ENCODE measurements at regions not wholly inside any gene's neighbourhood (a gene's known extent, or its start where the extent isn't known, plus 50 kb on each side); places are given as distances from the start of the nearest gene placed in this dataset.

DNA sequence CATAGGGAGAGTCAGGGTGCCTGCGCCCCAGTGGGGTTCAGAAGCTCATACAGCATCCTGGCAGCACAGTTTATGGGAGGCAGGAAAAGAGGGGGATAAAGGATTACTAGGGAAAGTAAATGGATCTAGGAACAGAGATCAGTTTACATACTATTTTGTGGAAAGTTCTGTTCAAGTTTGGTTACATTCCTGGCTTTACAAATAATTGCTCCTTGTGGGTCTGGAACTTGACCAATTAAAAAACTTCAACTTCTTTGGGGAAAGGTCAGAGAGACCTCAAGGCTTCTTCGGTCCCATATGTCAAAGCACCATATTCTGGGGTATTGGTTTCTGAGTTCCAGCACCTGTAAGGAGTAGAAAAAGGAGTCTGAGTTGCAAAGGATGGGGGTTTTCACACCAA lies 64.1 kb downstream of the ZDHHC19 start:
- intact Hi-C loops (cut with DNase I; ENCODE audit: low total_unique reads): no loop called here
- TF ChIP-seq POLR2A (IDR thresholded peaks at IDR 0.05): no peak
- TF ChIP-seq, protein P1, sequence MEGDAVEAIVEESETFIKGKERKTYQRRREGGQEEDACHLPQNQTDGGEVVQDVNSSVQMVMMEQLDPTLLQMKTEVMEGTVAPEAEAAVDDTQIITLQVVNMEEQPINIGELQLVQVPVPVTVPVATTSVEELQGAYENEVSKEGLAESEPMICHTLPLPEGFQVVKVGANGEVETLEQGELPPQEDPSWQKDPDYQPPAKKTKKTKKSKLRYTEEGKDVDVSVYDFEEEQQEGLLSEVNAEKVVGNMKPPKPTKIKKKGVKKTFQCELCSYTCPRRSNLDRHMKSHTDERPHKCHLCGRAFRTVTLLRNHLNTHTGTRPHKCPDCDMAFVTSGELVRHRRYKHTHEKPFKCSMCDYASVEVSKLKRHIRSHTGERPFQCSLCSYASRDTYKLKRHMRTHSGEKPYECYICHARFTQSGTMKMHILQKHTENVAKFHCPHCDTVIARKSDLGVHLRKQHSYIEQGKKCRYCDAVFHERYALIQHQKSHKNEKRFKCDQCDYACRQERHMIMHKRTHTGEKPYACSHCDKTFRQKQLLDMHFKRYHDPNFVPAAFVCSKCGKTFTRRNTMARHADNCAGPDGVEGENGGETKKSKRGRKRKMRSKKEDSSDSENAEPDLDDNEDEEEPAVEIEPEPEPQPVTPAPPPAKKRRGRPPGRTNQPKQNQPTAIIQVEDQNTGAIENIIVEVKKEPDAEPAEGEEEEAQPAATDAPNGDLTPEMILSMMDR (IDR thresholded peaks at IDR 0.05): no peak
- WGBS, 2 donors: 87 to 91% methylated on average over 2 of the region's 2 CpGs
- DNase-seq (ENCODE audit: low spot score in 2 of 2): no peak
- no peak overlapping the region for H3K4me3 ChIP-seq (ENCODE audit: low read depth, poor library complexity, severe bottlenecking)

DNA sequence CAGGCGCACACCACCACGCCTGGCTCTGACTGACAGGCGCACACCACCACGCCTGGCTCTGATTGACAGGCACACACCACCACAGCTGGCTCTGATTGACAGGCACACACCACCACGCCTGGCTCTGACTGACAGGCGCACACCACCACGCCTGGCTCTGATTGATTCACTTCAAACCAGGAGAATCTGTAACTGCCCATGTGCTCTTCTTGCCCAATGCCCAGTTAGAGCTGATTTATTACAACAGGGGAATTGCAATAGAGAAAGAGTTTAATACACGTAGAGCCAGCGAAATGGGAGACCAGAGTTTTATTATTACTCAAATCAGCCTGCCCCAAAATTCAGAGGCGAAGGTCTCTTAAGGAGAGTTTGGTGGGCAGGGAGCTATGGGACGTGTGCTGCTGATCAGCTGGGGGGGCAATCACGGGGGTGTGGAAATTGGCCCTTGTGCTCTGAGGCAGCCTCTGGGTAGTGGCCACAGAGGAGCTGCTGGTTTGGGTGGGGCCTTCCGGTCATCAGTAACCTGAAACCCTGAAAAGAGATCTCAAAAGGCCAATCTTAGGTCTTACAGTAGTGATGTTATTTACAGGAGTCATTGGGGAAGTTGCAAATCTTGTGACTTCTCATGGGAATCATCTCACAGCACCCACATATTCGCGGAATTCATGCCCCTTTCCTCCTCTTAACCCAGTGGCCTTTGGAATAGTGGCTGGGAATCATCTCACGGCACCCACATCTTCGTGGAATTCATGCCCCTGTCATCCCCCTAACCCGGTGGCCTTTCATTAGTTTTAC lies 63.8 kb upstream of the TFRC start:
- TF ChIP-seq POLR2A (IDR thresholded peaks at IDR 0.05): no peak
- TF ChIP-seq, protein P1 (IDR thresholded peaks at IDR 0.05): no peak
- H3K4me3 ChIP-seq (ENCODE audit: low read depth, poor library complexity, severe bottlenecking): no peak overlapping the region
- intact Hi-C loops (cut with DNase I; ENCODE audit: low total_unique reads): no loop called here
- DNase-seq (ENCODE audit: low spot score in 2 of 2): no peak
- WGBS, 2 donors: 87 to 88% methylated on average over 14 of the region's 18 CpGs

DNA sequence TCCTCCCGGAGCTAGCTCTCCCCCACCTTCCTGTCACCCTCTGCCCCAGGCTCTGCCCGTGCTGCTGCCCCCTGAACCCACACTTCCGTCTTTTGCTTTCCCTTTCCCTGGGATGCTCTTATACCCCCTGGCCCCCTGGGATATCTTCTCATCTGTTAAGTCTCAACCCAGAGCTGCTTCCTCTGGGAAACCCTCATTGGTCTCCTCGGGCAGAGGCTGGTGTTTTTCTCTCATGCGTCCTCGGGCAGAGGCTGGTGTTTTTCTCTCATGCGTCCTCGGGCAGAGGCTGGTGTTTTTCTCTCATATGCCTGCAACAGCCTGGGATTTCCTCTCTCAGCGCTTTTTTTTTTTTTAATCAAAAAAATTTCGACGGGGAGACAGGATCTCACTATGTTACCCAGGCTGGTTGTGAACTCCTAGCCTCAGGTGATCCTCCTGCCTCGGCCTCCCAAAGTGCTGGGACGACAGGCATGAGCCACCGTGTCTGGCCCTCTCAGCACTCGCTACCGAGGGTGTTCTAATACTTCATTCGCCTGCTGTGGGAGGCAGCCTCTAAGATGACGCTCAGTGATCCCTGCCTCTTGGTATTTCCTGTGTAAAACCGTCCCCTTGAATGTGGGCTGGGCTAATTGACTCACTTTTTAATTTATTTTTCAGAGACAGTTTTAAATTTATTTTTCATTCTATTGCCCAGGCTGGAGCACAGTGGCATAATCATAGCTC lies 62.7 kb upstream of the TFRC start:
- DNase-seq (ENCODE audit: low spot score in 2 of 2): no peak
- 68 to 69% methylated on average over 19 of the region's 19 CpGs for WGBS, 2 donors
- no peak for TF ChIP-seq POLR2A (IDR thresholded peaks at IDR 0.05)
- TF ChIP-seq, protein P1 (IDR thresholded peaks at IDR 0.05): no peak
- intact Hi-C loops (cut with DNase I; ENCODE audit: low total_unique reads): no loop called here
- no peak overlapping the region for H3K4me3 ChIP-seq (ENCODE audit: low read depth, poor library complexity, severe bottlenecking)

DNA sequence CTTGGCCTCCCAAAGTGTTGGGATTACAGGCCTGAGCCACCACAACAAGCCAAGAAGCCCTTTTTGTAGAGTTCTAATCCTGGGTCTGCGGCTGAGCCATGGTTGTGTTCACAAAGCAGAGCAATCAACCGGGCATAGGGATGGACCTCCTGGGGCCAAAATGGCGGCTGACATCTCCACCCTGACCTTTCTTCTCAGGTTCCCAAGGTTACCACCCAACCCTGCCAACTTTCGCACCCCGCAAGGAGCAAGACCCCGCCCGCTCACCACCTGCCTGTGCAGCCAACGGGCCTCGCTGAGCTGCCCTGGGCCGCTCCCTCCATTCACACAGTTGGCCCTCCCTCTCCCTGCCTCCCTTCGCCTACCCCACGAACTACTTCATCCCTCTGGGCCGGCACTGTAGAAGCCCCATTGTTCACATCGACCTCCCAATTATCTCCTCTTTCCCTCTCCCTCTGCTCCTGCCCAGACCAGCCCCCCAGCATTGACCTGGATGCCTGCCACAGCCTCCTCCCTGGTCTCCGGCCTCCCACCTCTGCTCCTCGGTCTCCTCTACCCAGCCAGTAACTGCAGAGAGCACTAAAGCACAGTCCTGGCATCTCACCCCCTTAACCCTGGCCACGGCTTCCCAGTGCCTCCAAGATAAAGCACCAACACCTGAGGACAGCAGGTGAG lies 62.0 kb upstream of the TFRC start:
- 67 to 78% methylated on average over 17 of the region's 17 CpGs for WGBS, 2 donors
- intact Hi-C loops (cut with DNase I; ENCODE audit: low total_unique reads): no loop called here
- TF ChIP-seq POLR2A (IDR thresholded peaks at IDR 0.05): no peak
- TF ChIP-seq, protein P1 (IDR thresholded peaks at IDR 0.05): no peak
- DNase-seq (ENCODE audit: low spot score in 2 of 2): no peak
- H3K4me3 ChIP-seq (ENCODE audit: low read depth, poor library complexity, severe bottlenecking): no peak overlapping the region

DNA sequence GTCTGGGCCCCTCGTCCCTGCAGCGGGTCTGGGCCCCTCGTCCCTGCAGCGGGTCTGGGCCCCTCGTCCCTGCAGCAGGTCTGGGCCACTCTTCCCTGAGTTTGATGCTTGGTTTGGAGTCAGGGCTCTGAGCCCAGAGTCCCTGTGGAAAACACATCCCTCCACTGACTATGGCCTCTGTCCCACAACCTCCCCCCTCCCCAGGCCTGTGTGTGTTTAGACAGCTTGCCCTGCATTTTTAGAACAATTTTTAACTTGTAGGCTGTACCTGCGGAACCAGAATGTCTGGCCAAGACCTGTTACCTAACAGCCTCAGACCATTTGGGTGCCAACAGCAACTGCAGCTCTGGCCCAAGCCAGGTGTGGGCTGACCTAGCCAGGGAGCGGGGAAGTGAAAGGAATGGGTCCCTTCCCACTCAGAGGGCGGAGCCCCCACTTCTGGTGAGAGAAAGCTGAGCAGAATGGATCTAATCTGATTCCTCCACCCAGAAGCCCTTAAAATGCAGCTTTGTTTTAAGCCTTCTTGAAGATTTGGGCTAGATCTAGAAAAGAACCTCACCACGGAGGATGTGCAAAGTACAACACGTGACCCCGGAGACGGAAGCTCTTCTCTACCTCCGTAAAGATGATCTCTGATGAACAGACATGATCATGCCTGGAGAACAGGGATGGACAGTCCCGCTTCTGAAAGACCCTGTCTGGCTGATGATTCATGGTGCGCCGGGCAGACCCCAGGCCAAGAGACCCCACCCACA lies 60.5 kb upstream of the TFRC start:
- H3K4me3 ChIP-seq (ENCODE audit: low read depth, poor library complexity, severe bottlenecking): no peak overlapping the region
- DNase-seq (ENCODE audit: low spot score in 2 of 2): peak in 1 of 2 donors; percentile 44
- 51 to 56% methylated on average over 15 to 16 of the region's 16 CpGs for WGBS, 2 donors
- TF ChIP-seq POLR2A (IDR thresholded peaks at IDR 0.05): no peak
- TF ChIP-seq, protein P1 (IDR thresholded peaks at IDR 0.05): no peak
- intact Hi-C loops (cut with DNase I; ENCODE audit: low total_unique reads): no loop called here
